HepG2 (cell line): ENCODE measurements at regions not wholly inside any gene's neighbourhood (a gene's known extent, or its start where the extent isn't known, plus 50 kb on each side); places are given as distances from the start of the nearest gene placed in this dataset.

Source experiments
- AFF4 ChIP-seq: sonication (generic); formaldehyde crosslinking; IDR thresholded peaks from 2 replicates; pipeline ENCODE4 v1.4.0; 2020; ENCODE audit warnings: missing genetic modification reagents
- BHLHE40 ChIP-seq: IDR thresholded peaks from 2 replicates; pipeline ENCODE4 v1.6.1; 2011; ENCODE audit warnings: low read length, improper control_type of control experiment
- DMAP1 ChIP-seq: IDR thresholded peaks from 2 replicates; pipeline ENCODE4 v1.6.1; 2016
- FIP1L1 ChIP-seq: fragments of 200-400 bp; formaldehyde crosslinking; IDR thresholded peaks from 2 replicates; pipeline ENCODE4 v1.6.1; 2018; ENCODE audit warnings: low read depth, mild to moderate bottlenecking, low read length, moderate library complexity, borderline replicate concordance; ENCODE audit not compliant: insufficient read depth
- FOXA3 ChIP-seq: IDR thresholded peaks from 2 replicates; pipeline ENCODE4 v1.6.1; 2016; ENCODE audit warnings: missing genetic modification reagents, missing compliant biosample characterization
- HMG20A ChIP-seq: IDR thresholded peaks from 2 replicates; pipeline ENCODE4 v1.6.1; 2016; ENCODE audit warnings: borderline replicate concordance
- PRDM10 ChIP-seq: sonication (generic); formaldehyde crosslinking; IDR thresholded peaks from 2 replicates; pipeline ENCODE4 v1.4.0; 2020; ENCODE audit warnings: low read depth, missing genetic modification reagents
- SIX1 ChIP-seq: sonication (generic); formaldehyde crosslinking; IDR thresholded peaks from 2 replicates; pipeline ENCODE4 v1.4.0; 2020; ENCODE audit warnings: missing genetic modification reagents, borderline replicate concordance
- SIX4 ChIP-seq: sonication (generic); formaldehyde crosslinking; IDR thresholded peaks from 2 replicates; pipeline ENCODE4 v1.4.0; 2020; ENCODE audit warnings: missing genetic modification reagents
- ZFP37 ChIP-seq: sonication (generic); formaldehyde crosslinking; IDR thresholded peaks from 2 replicates; pipeline ENCODE4 v1.4.0; 2020; ENCODE audit warnings: missing genetic modification reagents, borderline replicate concordance
- ZSCAN12 ChIP-seq: sonication (generic); formaldehyde crosslinking; IDR thresholded peaks from 2 replicates; pipeline ENCODE4 v1.9.0; 2021; ENCODE audit warnings: mild to moderate bottlenecking, missing genetic modification reagents
- TF ChIP-seq, protein P1 (sequence below): sonication (generic); formaldehyde crosslinking; IDR thresholded peaks from 2 replicates; pipeline ENCODE4 v1.4.0; 2020; ENCODE audit warnings: mild to moderate bottlenecking, missing genetic modification reagents
- TF ChIP-seq, protein P2 (sequence below): sonication (generic); formaldehyde crosslinking; conservative IDR thresholded peaks from 2 replicates; pipeline ENCODE4 v1.4.0; 2020; ENCODE audit warnings: mild to moderate bottlenecking, missing genetic modification reagents, moderate library complexity
- TF ChIP-seq, protein P3 (sequence below): sonication (generic); formaldehyde crosslinking; IDR thresholded peaks from 2 replicates; pipeline ENCODE4 v1.5.0; 2020; ENCODE audit warnings: missing genetic modification reagents, mild to moderate bottlenecking, borderline replicate concordance
- TF ChIP-seq, protein P4 (sequence below): sonication (generic); formaldehyde crosslinking; IDR thresholded peaks from 2 replicates; pipeline ENCODE4 v1.5.0; 2020; ENCODE audit warnings: missing genetic modification reagents

DNA sequence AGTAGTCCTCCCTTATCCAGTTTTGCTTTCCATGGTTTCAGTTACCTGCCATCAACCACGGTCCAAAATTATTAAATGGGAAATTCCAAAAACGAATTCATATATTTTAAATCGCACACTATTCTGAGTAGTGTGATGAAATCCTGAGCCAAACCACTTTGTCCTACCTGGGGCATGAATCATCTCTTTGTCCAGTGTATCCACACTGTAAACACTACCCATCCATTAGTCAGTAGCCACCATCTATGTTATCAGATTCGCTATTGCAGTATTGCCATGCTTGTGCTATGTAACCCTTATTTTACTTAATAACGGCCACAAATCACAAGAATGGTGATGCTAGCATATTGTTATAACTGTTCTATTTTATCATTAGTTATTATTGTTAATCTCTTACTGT, 704.6 kb downstream of the SMARCA1 start (continued):
- peak; percentile 40; the same call in 1 of the 2 replicates for TF ChIP-seq PRDM10
- TF ChIP-seq AFF4 (CRISPR knock-in tag): no peak
- TF ChIP-seq HMG20A (CRISPR knock-in tag): no peak
- TF ChIP-seq ZSCAN12: no peak
- TF ChIP-seq SIX1 (CRISPR knock-in tag): no peak
- TF ChIP-seq SIX4 (CRISPR knock-in tag): no peak
- peak; percentile 52; the same call in 1 of the 2 replicates for TF ChIP-seq FOXA3 (CRISPR knock-in tag)
- TF ChIP-seq, protein P1, sequence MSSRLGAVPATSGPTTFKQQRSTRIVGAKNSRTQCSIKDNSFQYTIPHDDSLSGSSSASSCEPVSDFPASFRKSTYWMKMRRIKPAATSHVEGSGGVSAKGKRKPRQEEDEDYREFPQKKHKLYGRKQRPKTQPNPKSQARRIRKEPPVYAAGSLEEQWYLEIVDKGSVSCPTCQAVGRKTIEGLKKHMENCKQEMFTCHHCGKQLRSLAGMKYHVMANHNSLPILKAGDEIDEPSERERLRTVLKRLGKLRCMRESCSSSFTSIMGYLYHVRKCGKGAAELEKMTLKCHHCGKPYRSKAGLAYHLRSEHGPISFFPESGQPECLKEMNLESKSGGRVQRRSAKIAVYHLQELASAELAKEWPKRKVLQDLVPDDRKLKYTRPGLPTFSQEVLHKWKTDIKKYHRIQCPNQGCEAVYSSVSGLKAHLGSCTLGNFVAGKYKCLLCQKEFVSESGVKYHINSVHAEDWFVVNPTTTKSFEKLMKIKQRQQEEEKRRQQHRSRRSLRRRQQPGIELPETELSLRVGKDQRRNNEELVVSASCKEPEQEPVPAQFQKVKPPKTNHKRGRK (CRISPR knock-in tag): no peak
- TF ChIP-seq DMAP1 (CRISPR knock-in tag): no peak
- no peak for TF ChIP-seq ZFP37 (CRISPR knock-in tag)
- no peak for TF ChIP-seq FIP1L1
- TF ChIP-seq, protein P2, sequence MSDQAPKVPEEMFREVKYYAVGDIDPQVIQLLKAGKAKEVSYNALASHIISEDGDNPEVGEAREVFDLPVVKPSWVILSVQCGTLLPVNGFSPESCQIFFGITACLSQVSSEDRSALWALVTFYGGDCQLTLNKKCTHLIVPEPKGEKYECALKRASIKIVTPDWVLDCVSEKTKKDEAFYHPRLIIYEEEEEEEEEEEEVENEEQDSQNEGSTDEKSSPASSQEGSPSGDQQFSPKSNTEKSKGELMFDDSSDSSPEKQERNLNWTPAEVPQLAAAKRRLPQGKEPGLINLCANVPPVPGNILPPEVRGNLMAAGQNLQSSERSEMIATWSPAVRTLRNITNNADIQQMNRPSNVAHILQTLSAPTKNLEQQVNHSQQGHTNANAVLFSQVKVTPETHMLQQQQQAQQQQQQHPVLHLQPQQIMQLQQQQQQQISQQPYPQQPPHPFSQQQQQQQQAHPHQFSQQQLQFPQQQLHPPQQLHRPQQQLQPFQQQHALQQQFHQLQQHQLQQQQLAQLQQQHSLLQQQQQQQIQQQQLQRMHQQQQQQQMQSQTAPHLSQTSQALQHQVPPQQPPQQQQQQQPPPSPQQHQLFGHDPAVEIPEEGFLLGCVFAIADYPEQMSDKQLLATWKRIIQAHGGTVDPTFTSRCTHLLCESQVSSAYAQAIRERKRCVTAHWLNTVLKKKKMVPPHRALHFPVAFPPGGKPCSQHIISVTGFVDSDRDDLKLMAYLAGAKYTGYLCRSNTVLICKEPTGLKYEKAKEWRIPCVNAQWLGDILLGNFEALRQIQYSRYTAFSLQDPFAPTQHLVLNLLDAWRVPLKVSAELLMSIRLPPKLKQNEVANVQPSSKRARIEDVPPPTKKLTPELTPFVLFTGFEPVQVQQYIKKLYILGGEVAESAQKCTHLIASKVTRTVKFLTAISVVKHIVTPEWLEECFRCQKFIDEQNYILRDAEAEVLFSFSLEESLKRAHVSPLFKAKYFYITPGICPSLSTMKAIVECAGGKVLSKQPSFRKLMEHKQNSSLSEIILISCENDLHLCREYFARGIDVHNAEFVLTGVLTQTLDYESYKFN (CRISPR knock-in tag): no peak
- TF ChIP-seq, protein P3, sequence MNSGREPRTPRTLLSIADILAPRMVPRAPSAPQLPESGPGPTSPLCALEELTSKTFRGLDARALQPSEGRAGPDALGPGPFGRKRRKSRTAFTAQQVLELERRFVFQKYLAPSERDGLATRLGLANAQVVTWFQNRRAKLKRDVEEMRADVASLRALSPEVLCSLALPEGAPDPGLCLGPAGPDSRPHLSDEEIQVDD (CRISPR knock-in tag): no peak
- TF ChIP-seq, protein P4, sequence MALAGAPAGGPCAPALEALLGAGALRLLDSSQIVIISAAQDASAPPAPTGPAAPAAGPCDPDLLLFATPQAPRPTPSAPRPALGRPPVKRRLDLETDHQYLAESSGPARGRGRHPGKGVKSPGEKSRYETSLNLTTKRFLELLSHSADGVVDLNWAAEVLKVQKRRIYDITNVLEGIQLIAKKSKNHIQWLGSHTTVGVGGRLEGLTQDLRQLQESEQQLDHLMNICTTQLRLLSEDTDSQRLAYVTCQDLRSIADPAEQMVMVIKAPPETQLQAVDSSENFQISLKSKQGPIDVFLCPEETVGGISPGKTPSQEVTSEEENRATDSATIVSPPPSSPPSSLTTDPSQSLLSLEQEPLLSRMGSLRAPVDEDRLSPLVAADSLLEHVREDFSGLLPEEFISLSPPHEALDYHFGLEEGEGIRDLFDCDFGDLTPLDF (CRISPR knock-in tag): no peak
- no peak for TF ChIP-seq BHLHE40
